Neural progenitor cell (in vitro differentiated cells): ENCODE measurements at regions not wholly inside any gene's neighbourhood (a gene's known extent, or its start where the extent isn't known, plus 50 kb on each side); places are given as distances from the start of the nearest gene placed in this dataset.

ENCODE experiments used
- EZH2 ChIP-seq: fragments of 200-600 bp; sonication (generic); IDR thresholded peaks from 2 replicates; pipeline ENCODE4 v1.6.1; 2017; ENCODE audit warnings: antibody characterized with exemption, mild to moderate bottlenecking, moderate library complexity
- EZH2phosphoT487 ChIP-seq: fragments of 200-600 bp; sonication (generic); IDR thresholded peaks from 2 replicates; pipeline ENCODE4 v1.6.1; 2017; ENCODE audit warnings: antibody characterized with exemption
- TF ChIP-seq, protein P1 (sequence below): fragments of 200-600 bp; sonication (generic); IDR thresholded peaks from 2 replicates; pipeline ENCODE4 v1.5.1; 2017; ENCODE audit warnings: antibody characterized with exemption, mild to moderate bottlenecking

DNA sequence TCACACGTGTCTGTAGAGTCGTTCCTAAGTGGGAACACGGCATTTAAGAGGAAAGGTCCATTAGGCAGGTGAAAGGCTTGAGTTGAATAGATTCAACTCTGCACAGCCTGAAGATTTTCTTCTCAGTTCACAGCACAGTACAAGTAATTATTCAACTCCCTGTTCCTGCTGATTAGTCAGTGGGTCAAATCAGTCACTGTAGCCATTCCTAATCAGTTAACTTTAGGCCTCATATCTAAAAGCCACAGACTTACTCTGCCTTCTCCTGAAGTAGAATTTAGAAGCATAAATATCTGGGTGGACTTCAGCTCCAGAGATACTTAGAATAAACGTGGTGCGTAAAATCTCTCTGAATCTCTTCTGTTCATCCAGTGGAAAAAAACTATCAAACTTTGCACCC is 872.4 kb downstream of the C6orf118 start:
- TF ChIP-seq, protein P1, sequence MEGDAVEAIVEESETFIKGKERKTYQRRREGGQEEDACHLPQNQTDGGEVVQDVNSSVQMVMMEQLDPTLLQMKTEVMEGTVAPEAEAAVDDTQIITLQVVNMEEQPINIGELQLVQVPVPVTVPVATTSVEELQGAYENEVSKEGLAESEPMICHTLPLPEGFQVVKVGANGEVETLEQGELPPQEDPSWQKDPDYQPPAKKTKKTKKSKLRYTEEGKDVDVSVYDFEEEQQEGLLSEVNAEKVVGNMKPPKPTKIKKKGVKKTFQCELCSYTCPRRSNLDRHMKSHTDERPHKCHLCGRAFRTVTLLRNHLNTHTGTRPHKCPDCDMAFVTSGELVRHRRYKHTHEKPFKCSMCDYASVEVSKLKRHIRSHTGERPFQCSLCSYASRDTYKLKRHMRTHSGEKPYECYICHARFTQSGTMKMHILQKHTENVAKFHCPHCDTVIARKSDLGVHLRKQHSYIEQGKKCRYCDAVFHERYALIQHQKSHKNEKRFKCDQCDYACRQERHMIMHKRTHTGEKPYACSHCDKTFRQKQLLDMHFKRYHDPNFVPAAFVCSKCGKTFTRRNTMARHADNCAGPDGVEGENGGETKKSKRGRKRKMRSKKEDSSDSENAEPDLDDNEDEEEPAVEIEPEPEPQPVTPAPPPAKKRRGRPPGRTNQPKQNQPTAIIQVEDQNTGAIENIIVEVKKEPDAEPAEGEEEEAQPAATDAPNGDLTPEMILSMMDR = no peak
- no peak for TF ChIP-seq EZH2phosphoT487
- no peak for TF ChIP-seq EZH2
